ENCODE measurements at regions not wholly inside any gene's neighbourhood (a gene's known extent, or its start where the extent isn't known, plus 50 kb on each side); places are given as distances from the start of the nearest gene placed in this dataset.
A peak's percentile ranks its signal among the peaks of the same experiment; 100 is the strongest.

GRCh38 chr2:22990246-22990645 is 394.7 kb upstream of the KLHL29 start:
- Histone ChIP-seq H3K4ac (ENCODE audit: low read depth, low read length) (no peak overlapping the region), H4K8ac (ENCODE audit: low read depth, low read length) (no peak overlapping the region), H3K79me2 (ENCODE audit: control insufficient read depth, insufficient read depth, low read length) (no peaks in the 10 kb centered on the region), H3K4me1 (ENCODE audit: control insufficient read depth, low read depth, low read length) (peaks cover 3% of the 10 kb centered on the region), H3K4me2 (ENCODE audit: low read length) (no peak overlapping the region), H3K9ac (ENCODE audit: low read length) (no peak overlapping the region), H3K79me1 (ENCODE audit: low read length) (no peaks in the 10 kb centered on the region), H3K4me3 (ENCODE audit: low read length) (no peak overlapping the region), H3K27me3 (ENCODE audit: insufficient read depth, low read length, poor library complexity) (no peaks in the 10 kb centered on the region), H3K27ac (ENCODE audit: low read depth, low read length) (no peak overlapping the region), H2AK5ac (ENCODE audit: low read length) (no peak overlapping the region), H2BK15ac (replicated peaks; ENCODE audit: low read depth) (no peak overlapping the region), H3K18ac (ENCODE audit: low read length) (peak overlapping the region; percentile 14), H2BK120ac (ENCODE audit: low read depth, low read length) (no peak overlapping the region), H4K5ac (ENCODE audit: low read length) (peak overlapping the region; percentile 24), H3K56ac (ENCODE audit: low read length) (peak overlapping the region; percentile 31), H3K23ac (ENCODE audit: low read length) (no peak overlapping the region), H3K36me3 (ENCODE audit: control insufficient read depth, insufficient read depth, low read length) (no peaks in the 10 kb centered on the region), H2BK5ac (ENCODE audit: low read length) (peak overlapping the region; percentile 58)
- WGBS (ENCODE audit: extremely low coverage, insufficient coverage, low lambda C conversion rate), result no CpG with 5 or more reads among the region's 3 CpGs
- DNase-seq, result no peak

GRCh38 chr2:22991844-22992243 is 393.1 kb upstream of the KLHL29 start:
- Histone ChIP-seq H2BK5ac (ENCODE audit: low read length) (no peak overlapping the region), H2BK120ac (ENCODE audit: low read depth, low read length) (no peak overlapping the region), H4K8ac (ENCODE audit: low read depth, low read length) (no peak overlapping the region), H3K4me3 (ENCODE audit: low read length) (no peak overlapping the region), H3K23ac (ENCODE audit: low read length) (no peak overlapping the region), H3K79me1 (ENCODE audit: low read length) (no peaks in the 10 kb centered on the region), H2BK15ac (replicated peaks; ENCODE audit: low read depth) (no peak overlapping the region), H3K56ac (ENCODE audit: low read length) (no peak overlapping the region), H3K4me2 (ENCODE audit: low read length) (no peak overlapping the region), H4K5ac (ENCODE audit: low read length) (no peak overlapping the region), H3K79me2 (ENCODE audit: control insufficient read depth, insufficient read depth, low read length) (no peaks in the 10 kb centered on the region), H3K36me3 (ENCODE audit: control insufficient read depth, insufficient read depth, low read length) (no peaks in the 10 kb centered on the region), H3K4ac (ENCODE audit: low read depth, low read length) (no peak overlapping the region), H3K9ac (ENCODE audit: low read length) (no peak overlapping the region), H3K27me3 (ENCODE audit: insufficient read depth, low read length, poor library complexity) (no peaks in the 10 kb centered on the region), H3K27ac (ENCODE audit: low read depth, low read length) (no peak overlapping the region), H3K18ac (ENCODE audit: low read length) (no peak overlapping the region), H2AK5ac (ENCODE audit: low read length) (no peak overlapping the region), H3K4me1 (ENCODE audit: control insufficient read depth, low read depth, low read length) (peaks cover 3% of the 10 kb centered on the region)
- no peak for DNase-seq
- WGBS (ENCODE audit: extremely low coverage, insufficient coverage, low lambda C conversion rate), result no CpG with 5 or more reads among the region's 3 CpGs

GRCh38 chr2:22992441-22992840 is 392.5 kb upstream of the KLHL29 start:
- no CpG with 5 or more reads among the region's 2 CpGs for whole genome bisulfite sequencing (ENCODE audit: extremely low coverage, insufficient coverage, low lambda C conversion rate)
- Histone ChIP-seq H3K36me3 (ENCODE audit: control insufficient read depth, insufficient read depth, low read length) (no peaks in the 10 kb centered on the region), H3K27me3 (ENCODE audit: insufficient read depth, low read length, poor library complexity) (no peaks in the 10 kb centered on the region), H3K56ac (ENCODE audit: low read length) (no peak overlapping the region), H3K4me3 (ENCODE audit: low read length) (no peak overlapping the region), H3K4me2 (ENCODE audit: low read length) (no peak overlapping the region), H3K79me2 (ENCODE audit: control insufficient read depth, insufficient read depth, low read length) (no peaks in the 10 kb centered on the region), H3K4ac (ENCODE audit: low read depth, low read length) (no peak overlapping the region), H4K8ac (ENCODE audit: low read depth, low read length) (no peak overlapping the region), H3K18ac (ENCODE audit: low read length) (no peak overlapping the region), H4K5ac (ENCODE audit: low read length) (no peak overlapping the region), H2BK120ac (ENCODE audit: low read depth, low read length) (no peak overlapping the region), H3K79me1 (ENCODE audit: low read length) (no peaks in the 10 kb centered on the region), H3K9ac (ENCODE audit: low read length) (no peak overlapping the region), H2BK15ac (replicated peaks; ENCODE audit: low read depth) (no peak overlapping the region), H3K4me1 (ENCODE audit: control insufficient read depth, low read depth, low read length) (peaks cover 3% of the 10 kb centered on the region), H2BK5ac (ENCODE audit: low read length) (no peak overlapping the region), H2AK5ac (ENCODE audit: low read length) (no peak overlapping the region), H3K27ac (ENCODE audit: low read depth, low read length) (no peak overlapping the region), H3K23ac (ENCODE audit: low read length) (no peak overlapping the region)
- no peak for DNase-seq

- Histone ChIP-seq H4K8ac (ENCODE audit: low read depth, low read length) (no peak overlapping the region), H3K4me3 (ENCODE audit: low read length) (no peak overlapping the region), H3K79me1 (ENCODE audit: low read length) (no peaks in the 10 kb centered on the region), H4K5ac (ENCODE audit: low read length) (no peak overlapping the region), H3K9ac (ENCODE audit: low read length) (no peak overlapping the region), H3K4ac (ENCODE audit: low read depth, low read length) (no peak overlapping the region), H2BK5ac (ENCODE audit: low read length) (no peak overlapping the region), H2BK15ac (replicated peaks; ENCODE audit: low read depth) (no peak overlapping the region), H2BK120ac (ENCODE audit: low read depth, low read length) (no peak overlapping the region), H2AK5ac (ENCODE audit: low read length) (no peak overlapping the region), H3K27me3 (ENCODE audit: insufficient read depth, low read length, poor library complexity) (no peaks in the 10 kb centered on the region), H3K79me2 (ENCODE audit: control insufficient read depth, insufficient read depth, low read length) (no peaks in the 10 kb centered on the region), H3K27ac (ENCODE audit: low read depth, low read length) (no peak overlapping the region), H3K4me2 (ENCODE audit: low read length) (no peak overlapping the region), H3K18ac (ENCODE audit: low read length) (no peak overlapping the region), H3K56ac (ENCODE audit: low read length) (no peak overlapping the region), H3K36me3 (ENCODE audit: control insufficient read depth, insufficient read depth, low read length) (no peaks in the 10 kb centered on the region), H3K4me1 (ENCODE audit: control insufficient read depth, low read depth, low read length) (peaks cover 3% of the 10 kb centered on the region), H3K23ac (ENCODE audit: low read length) (no peak overlapping the region)
- no peak for DNase-seq
- no CpG with 5 or more reads among the region's 1 CpG for WGBS (ENCODE audit: extremely low coverage, insufficient coverage, low lambda C conversion rate)
Observed at GRCh38 chr2:22993250-22993649, 391.7 kb upstream of the KLHL29 start.

- Histone ChIP-seq H3K79me2 (ENCODE audit: control insufficient read depth, insufficient read depth, low read length) (no peaks in the 10 kb centered on the region), H4K5ac (ENCODE audit: low read length) (no peak overlapping the region), H2BK15ac (replicated peaks; ENCODE audit: low read depth) (no peak overlapping the region), H3K18ac (ENCODE audit: low read length) (no peak overlapping the region), H4K8ac (ENCODE audit: low read depth, low read length) (no peak overlapping the region), H3K4me1 (ENCODE audit: control insufficient read depth, low read depth, low read length) (peaks cover under 1% of the 10 kb centered on the region), H3K79me1 (ENCODE audit: low read length) (no peaks in the 10 kb centered on the region), H3K27me3 (ENCODE audit: insufficient read depth, low read length, poor library complexity) (no peaks in the 10 kb centered on the region), H2BK120ac (ENCODE audit: low read depth, low read length) (no peak overlapping the region), H2BK5ac (ENCODE audit: low read length) (no peak overlapping the region), H3K4me2 (ENCODE audit: low read length) (no peak overlapping the region), H3K56ac (ENCODE audit: low read length) (no peak overlapping the region), H3K27ac (ENCODE audit: low read depth, low read length) (no peak overlapping the region), H3K4me3 (ENCODE audit: low read length) (no peak overlapping the region), H3K23ac (ENCODE audit: low read length) (no peak overlapping the region), H3K36me3 (ENCODE audit: control insufficient read depth, insufficient read depth, low read length) (no peaks in the 10 kb centered on the region), H2AK5ac (ENCODE audit: low read length) (no peak overlapping the region), H3K4ac (ENCODE audit: low read depth, low read length) (no peak overlapping the region), H3K9ac (ENCODE audit: low read length) (no peak overlapping the region)
- no CpG with 5 or more reads among the region's 3 CpGs for WGBS (ENCODE audit: extremely low coverage, insufficient coverage, low lambda C conversion rate)
- DNase-seq, result peak; percentile 63
Observed at GRCh38 chr2:22995576-22995975, 389.4 kb upstream of the KLHL29 start.

- H2AK5ac ChIP-seq (ENCODE audit: low read length), result no peak overlapping the region
- no peak overlapping the region for H3K9ac ChIP-seq (ENCODE audit: low read length)
- H3K27me3 ChIP-seq (ENCODE audit: insufficient read depth, low read length, poor library complexity), result no peaks in the 10 kb centered on the region
- no peak overlapping the region for H3K4me3 ChIP-seq (ENCODE audit: low read length)
- no peak overlapping the region for H2BK120ac ChIP-seq (ENCODE audit: low read depth, low read length)
- no peak overlapping the region for H4K5ac ChIP-seq (ENCODE audit: low read length)
- no peaks in the 10 kb centered on the region for H3K36me3 ChIP-seq (ENCODE audit: control insufficient read depth, insufficient read depth, low read length)
- H3K4me2 ChIP-seq (ENCODE audit: low read length), result no peak overlapping the region
- no peaks in the 10 kb centered on the region for H3K4me1 ChIP-seq (ENCODE audit: control insufficient read depth, low read depth, low read length)
- no peak overlapping the region for H3K23ac ChIP-seq (ENCODE audit: low read length)
- no peak overlapping the region for H3K4ac ChIP-seq (ENCODE audit: low read depth, low read length)
- no peaks in the 10 kb centered on the region for H3K79me2 ChIP-seq (ENCODE audit: control insufficient read depth, insufficient read depth, low read length)
- no peak overlapping the region for H3K56ac ChIP-seq (ENCODE audit: low read length)
- WGBS (ENCODE audit: extremely low coverage, insufficient coverage, low lambda C conversion rate), result no CpG with 5 or more reads among the region's 2 CpGs
- H3K79me1 ChIP-seq (ENCODE audit: low read length), result no peaks in the 10 kb centered on the region
- H2BK15ac ChIP-seq (replicated peaks; ENCODE audit: low read depth), result no peak overlapping the region
- H3K27ac ChIP-seq (ENCODE audit: low read depth, low read length), result no peak overlapping the region
- no peak overlapping the region for H2BK5ac ChIP-seq (ENCODE audit: low read length)
- H4K8ac ChIP-seq (ENCODE audit: low read depth, low read length), result no peak overlapping the region
- no peak for DNase-seq
- H3K18ac ChIP-seq (ENCODE audit: low read length), result no peak overlapping the region
Observed at GRCh38 chr2:22996911-22997310, 388.1 kb upstream of the KLHL29 start.
